Smooth muscle cell (in vitro differentiated cells): ENCODE measurements at regions not wholly inside any gene's neighbourhood (a gene's known extent, or its start where the extent isn't known, plus 50 kb on each side); places are given as distances from the start of the nearest gene placed in this dataset.

ENCODE experiments used
- DNase-seq: peaks from one replicate; lab custom pipeline; 2025; ENCODE audit not compliant: unreplicated experiment; lab: John Stamatoyannopoulos, UW
- H2AFZ ChIP-seq: fragments of 200-600 bp; sonication (generic); 2 replicates; pipeline ENCODE4 v1.6.0; 2016; ENCODE audit warnings: antibody characterized with exemption, low read depth, mild to moderate bottlenecking
- H3F3A ChIP-seq: fragments of 200-600 bp; sonication (generic); 2 replicates; pipeline ENCODE4 v1.6.0; 2017; ENCODE audit warnings: antibody characterized with exemption, low read depth
- H3K27ac ChIP-seq: fragments of 200-600 bp; sonication (generic); 2 replicates; pipeline ENCODE4 v1.5.1; 2016; ENCODE audit warnings: low read depth, mild to moderate bottlenecking
- H3K27me3 ChIP-seq: fragments of 200-600 bp; sonication (generic); 2 replicates; pipeline ENCODE4 v1.6.1; 2016; ENCODE audit warnings: low read depth, mild to moderate bottlenecking
- H3K36me3 ChIP-seq: fragments of 200-600 bp; sonication (generic); 2 replicates; pipeline ENCODE4 v1.5.1; 2016; ENCODE audit warnings: low read depth
- H3K4me1 ChIP-seq: fragments of 200-600 bp; sonication (generic); 2 replicates; pipeline ENCODE4 v1.5.1; 2016; ENCODE audit warnings: low read depth
- H3K4me2 ChIP-seq: fragments of 200-600 bp; sonication (generic); 2 replicates; pipeline ENCODE4 v1.6.0; 2016; ENCODE audit warnings: mild to moderate bottlenecking
- H3K4me3 ChIP-seq: fragments of 200-600 bp; sonication (generic); 2 replicates; pipeline ENCODE4 v1.5.1; 2016; ENCODE audit warnings: mild to moderate bottlenecking
- H3K79me2 ChIP-seq: fragments of 200-600 bp; sonication (generic); 2 replicates; pipeline ENCODE4 v1.6.0; 2016; ENCODE audit warnings: low read depth, mild to moderate bottlenecking
- H3K9ac ChIP-seq: fragments of 200-600 bp; sonication (generic); 2 replicates; pipeline ENCODE4 v1.6.0; 2016; ENCODE audit warnings: low read depth
- H3K9me3 ChIP-seq: fragments of 200-600 bp; sonication (generic); replicated peaks from 2 replicates; pipeline ENCODE4 v1.5.1; 2016; ENCODE audit warnings: low read depth
- H4K20me1 ChIP-seq: fragments of 200-600 bp; sonication (generic); 2 replicates; pipeline ENCODE4 v1.6.0; 2016; ENCODE audit warnings: low read depth
- WGBS: methylation state at CpG from one replicate; pipeline ENCODE4 v1.1.7; 2016; ENCODE audit warnings: low lambda C conversion rate; 5-methylcytosine and 5-hydroxymethylcytosine counted together
- TF ChIP-seq, protein P1 (sequence below): fragments of 200-600 bp; sonication (generic); IDR thresholded peaks from 2 replicates; pipeline ENCODE4 v1.5.1; 2017; ENCODE audit warnings: borderline replicate concordance, mild to moderate bottlenecking, antibody characterized with exemption; ENCODE audit not compliant: insufficient read depth, poor library complexity, severe bottlenecking

DNA sequence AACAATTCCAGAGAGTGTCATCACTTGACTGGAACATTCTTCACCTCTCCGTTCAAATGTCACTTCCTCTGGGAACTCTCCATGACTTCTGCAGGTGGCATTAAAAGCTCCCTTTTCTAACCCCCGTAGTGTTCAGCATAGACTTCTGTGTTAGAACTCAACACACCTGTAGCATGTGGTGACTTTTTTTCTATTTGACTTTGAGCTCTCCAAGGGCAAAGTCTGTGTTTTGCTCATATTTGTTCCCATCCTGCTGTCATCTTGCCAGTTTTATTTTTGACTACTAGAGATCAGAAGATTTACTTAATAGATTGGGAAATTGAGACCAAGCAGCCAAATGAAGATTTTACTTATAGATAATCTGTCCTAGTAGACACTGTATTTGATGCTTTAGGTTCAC, 367.1 kb downstream of the INSC start:
- Histone ChIP-seq H4K20me1 (no peaks in the 10 kb centered on the region), H3F3A (no peaks in the 10 kb centered on the region), H3K4me2 (no peak overlapping the region), H3K79me2 (no peaks in the 10 kb centered on the region), H3K4me1 (no peaks in the 10 kb centered on the region), H3K9ac (no peak overlapping the region), H3K4me3 (no peak overlapping the region), H3K27ac (no peak overlapping the region), H3K36me3 (no peaks in the 10 kb centered on the region), H2AFZ (no peak overlapping the region), H3K9me3 (no peaks in the 10 kb centered on the region), H3K27me3 (peaks cover 5% of the 10 kb centered on the region)
- no peak for DNase-seq
- WGBS: 76% methylated on average over 2 of the region's 2 CpGs
- TF ChIP-seq, protein P1, sequence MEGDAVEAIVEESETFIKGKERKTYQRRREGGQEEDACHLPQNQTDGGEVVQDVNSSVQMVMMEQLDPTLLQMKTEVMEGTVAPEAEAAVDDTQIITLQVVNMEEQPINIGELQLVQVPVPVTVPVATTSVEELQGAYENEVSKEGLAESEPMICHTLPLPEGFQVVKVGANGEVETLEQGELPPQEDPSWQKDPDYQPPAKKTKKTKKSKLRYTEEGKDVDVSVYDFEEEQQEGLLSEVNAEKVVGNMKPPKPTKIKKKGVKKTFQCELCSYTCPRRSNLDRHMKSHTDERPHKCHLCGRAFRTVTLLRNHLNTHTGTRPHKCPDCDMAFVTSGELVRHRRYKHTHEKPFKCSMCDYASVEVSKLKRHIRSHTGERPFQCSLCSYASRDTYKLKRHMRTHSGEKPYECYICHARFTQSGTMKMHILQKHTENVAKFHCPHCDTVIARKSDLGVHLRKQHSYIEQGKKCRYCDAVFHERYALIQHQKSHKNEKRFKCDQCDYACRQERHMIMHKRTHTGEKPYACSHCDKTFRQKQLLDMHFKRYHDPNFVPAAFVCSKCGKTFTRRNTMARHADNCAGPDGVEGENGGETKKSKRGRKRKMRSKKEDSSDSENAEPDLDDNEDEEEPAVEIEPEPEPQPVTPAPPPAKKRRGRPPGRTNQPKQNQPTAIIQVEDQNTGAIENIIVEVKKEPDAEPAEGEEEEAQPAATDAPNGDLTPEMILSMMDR: no peak

GRCh38 chr11:15483205-15483604, 368.5 kb downstream of the INSC start:
- DNase-seq: no peak
- no peaks in the 10 kb centered on the region for H3K9me3 ChIP-seq
- H3K4me2 ChIP-seq: no peak overlapping the region
- H3K27ac ChIP-seq: no peak overlapping the region
- 86% methylated on average over 1 of the region's 1 CpG for WGBS
- no peaks in the 10 kb centered on the region for H3K4me1 ChIP-seq
- H3K27me3 ChIP-seq: peaks cover 5% of the 10 kb centered on the region
- no peaks in the 10 kb centered on the region for H3F3A ChIP-seq
- H2AFZ ChIP-seq: no peak overlapping the region
- H3K9ac ChIP-seq: no peak overlapping the region
- H4K20me1 ChIP-seq: no peaks in the 10 kb centered on the region
- no peaks in the 10 kb centered on the region for H3K36me3 ChIP-seq
- no peaks in the 10 kb centered on the region for H3K79me2 ChIP-seq
- H3K4me3 ChIP-seq: no peak overlapping the region
- TF ChIP-seq, protein P1: no peak

DNA sequence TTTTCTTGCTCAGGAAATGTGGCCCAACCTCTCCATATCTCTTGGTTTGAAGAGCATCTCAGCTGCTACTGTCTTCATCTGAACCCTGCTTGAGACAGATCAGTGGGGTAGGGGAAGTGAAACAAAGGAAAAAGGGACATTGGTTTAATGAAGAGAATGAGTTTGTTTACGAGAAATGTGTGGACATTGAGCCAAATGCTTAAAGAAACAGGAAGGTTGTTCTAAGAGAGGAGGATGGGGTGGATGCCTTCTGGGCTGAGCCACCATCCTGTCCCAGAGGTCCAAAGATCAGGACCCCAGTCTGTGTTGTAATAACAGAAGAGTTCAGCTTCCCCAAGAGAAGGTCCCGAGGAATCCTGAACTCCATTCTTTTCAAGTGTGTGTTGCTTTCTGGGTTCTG, 369.7 kb downstream of the INSC start:
- no peak overlapping the region for H3K4me2 ChIP-seq
- WGBS: 76% methylated on average over 2 of the region's 2 CpGs
- TF ChIP-seq, protein P1: no peak
- H4K20me1 ChIP-seq: no peaks in the 10 kb centered on the region
- H3K4me1 ChIP-seq: no peaks in the 10 kb centered on the region
- no peaks in the 10 kb centered on the region for H3K79me2 ChIP-seq
- no peaks in the 10 kb centered on the region for H3F3A ChIP-seq
- H3K9ac ChIP-seq: no peak overlapping the region
- H2AFZ ChIP-seq: no peak overlapping the region
- DNase-seq: no peak
- peaks cover 5% of the 10 kb centered on the region for H3K27me3 ChIP-seq
- no peaks in the 10 kb centered on the region for H3K9me3 ChIP-seq
- H3K27ac ChIP-seq: no peak overlapping the region
- no peaks in the 10 kb centered on the region for H3K36me3 ChIP-seq
- H3K4me3 ChIP-seq: no peak overlapping the region

GRCh38 chr11:15485432-15485831, 370.7 kb downstream of the INSC start:
- TF ChIP-seq, protein P1: no peak
- H2AFZ ChIP-seq: no peak overlapping the region
- H3K9me3 ChIP-seq: no peaks in the 10 kb centered on the region
- H3K36me3 ChIP-seq: no peaks in the 10 kb centered on the region
- no peaks in the 10 kb centered on the region for H3K79me2 ChIP-seq
- peaks cover 5% of the 10 kb centered on the region for H3K27me3 ChIP-seq
- H4K20me1 ChIP-seq: no peaks in the 10 kb centered on the region
- H3K4me1 ChIP-seq: no peaks in the 10 kb centered on the region
- H3K4me2 ChIP-seq: no peak overlapping the region
- DNase-seq: no peak
- H3K4me3 ChIP-seq: no peak overlapping the region
- no peak overlapping the region for H3K27ac ChIP-seq
- H3K9ac ChIP-seq: no peak overlapping the region
- no peaks in the 10 kb centered on the region for H3F3A ChIP-seq
- 91% methylated on average over 2 of the region's 2 CpGs for WGBS
